ENCODE measurements at regions not wholly inside any gene's neighbourhood (a gene's known extent, or its start where the extent isn't known, plus 50 kb on each side); places are given as distances from the start of the nearest gene placed in this dataset.
"Not testable (repeated sequence)": the region's sequence is repeated elsewhere in the genome, so short reads cannot be mapped to it uniquely, and the experiment has no call there.

DNA sequence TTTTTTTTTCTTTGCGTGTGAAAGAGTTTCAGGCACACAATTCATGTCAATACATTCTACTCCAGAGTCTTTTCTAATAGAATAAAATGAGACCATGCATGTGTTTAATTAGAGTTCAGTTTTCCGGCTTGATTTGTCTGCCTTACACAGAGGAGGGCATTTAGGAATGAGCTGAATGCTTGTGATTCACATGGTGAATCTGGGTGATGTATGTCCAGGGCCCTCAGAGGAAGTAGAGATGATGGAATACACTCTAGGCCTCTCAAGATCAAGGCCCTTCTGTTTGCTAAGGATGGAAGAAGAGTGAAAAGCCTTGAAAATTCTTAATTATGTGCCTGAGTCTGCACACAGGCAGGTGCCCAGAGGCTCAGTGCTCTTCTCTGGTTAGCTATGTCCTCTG is 71.0 kb upstream of the CYRIA start:
- H3K36me3 ChIP-seq = no peaks in the 10 kb centered on the region
- H3K9me3 ChIP-seq (ENCODE audit: low read depth) = no peaks in the 10 kb centered on the region
- Mint-ChIP-seq H3K27me3 (ENCODE audit: insufficient read depth, low read depth) (peaks cover 2% of the 10 kb centered on the region), H3K4me3 (no peak overlapping the region), H3K27ac (no peak overlapping the region), H3K36me3 (no peaks in the 10 kb centered on the region), H3K9me3 (no peaks in the 10 kb centered on the region), H3K4me1 (peaks cover 9% of the 10 kb centered on the region)
- H3K27me3 ChIP-seq = no peaks in the 10 kb centered on the region
- H3F3A ChIP-seq (ENCODE audit: low read depth) = no peaks in the 10 kb centered on the region
- no peaks in the 10 kb centered on the region for H3K4me1 ChIP-seq
- no peak overlapping the region for H3K9ac ChIP-seq
- H3K79me2 ChIP-seq (ENCODE audit: low read depth) = no peaks in the 10 kb centered on the region
- DNase-seq (ENCODE audit: low spot score) = no peak
- no peak overlapping the region for H2AFZ ChIP-seq (replicated peaks)
- TF ChIP-seq EZH2 (IDR thresholded peaks at IDR 0.05) (no peak), EZH2phosphoT487 (IDR thresholded peaks at IDR 0.05) (no peak), CTCF (IDR thresholded peaks at IDR 0.05) (no peak)
- no peak overlapping the region for H3K4me2 ChIP-seq
- H3K27ac ChIP-seq = no peak overlapping the region
- no peak overlapping the region for H3K4me3 ChIP-seq
- H4K20me1 ChIP-seq (ENCODE audit: low read depth) = no peaks in the 10 kb centered on the region

DNA sequence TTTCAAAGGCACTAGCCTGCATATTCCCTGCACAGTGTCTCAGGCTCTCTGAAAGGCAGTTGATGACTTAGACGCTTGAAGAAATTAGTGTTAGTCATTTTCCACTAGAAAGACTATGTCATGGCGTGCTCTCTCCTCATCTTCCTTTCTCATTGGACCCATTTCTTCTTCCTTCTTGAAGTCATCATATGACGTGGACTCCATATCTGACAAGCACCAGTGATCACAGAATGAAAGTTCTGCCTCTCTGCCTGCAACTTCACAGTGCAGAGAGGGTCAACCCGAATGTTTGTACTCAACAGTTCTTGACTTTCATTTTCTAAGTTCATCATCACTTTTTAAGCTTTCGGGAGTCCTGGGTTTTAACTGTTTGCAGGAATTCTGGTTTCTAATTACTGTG is 63.7 kb upstream of the CYRIA start:
- H2AFZ ChIP-seq (replicated peaks) = no peak overlapping the region
- no peaks in the 10 kb centered on the region for H3F3A ChIP-seq (ENCODE audit: low read depth)
- H4K20me1 ChIP-seq (ENCODE audit: low read depth) = no peaks in the 10 kb centered on the region
- peaks cover 10% of the 10 kb centered on the region for H3K4me1 ChIP-seq
- Mint-ChIP-seq H3K4me1 (peaks cover 7% of the 10 kb centered on the region), H3K9me3 (no peaks in the 10 kb centered on the region), H3K27ac (no peak overlapping the region), H3K4me3 (no peak overlapping the region), H3K27me3 (ENCODE audit: insufficient read depth, low read depth) (no peaks in the 10 kb centered on the region), H3K36me3 (no peaks in the 10 kb centered on the region)
- no peak for TF ChIP-seq EZH2phosphoT487 (IDR thresholded peaks at IDR 0.05)
- no peak for TF ChIP-seq EZH2 (IDR thresholded peaks at IDR 0.05)
- no peak for TF ChIP-seq CTCF (IDR thresholded peaks at IDR 0.05)
- H3K36me3 ChIP-seq = no peaks in the 10 kb centered on the region
- H3K79me2 ChIP-seq (ENCODE audit: low read depth) = no peaks in the 10 kb centered on the region
- H3K27me3 ChIP-seq = no peaks in the 10 kb centered on the region
- H3K9ac ChIP-seq = no peak overlapping the region
- no peak overlapping the region for H3K27ac ChIP-seq
- DNase-seq (ENCODE audit: low spot score) = no peak
- H3K4me3 ChIP-seq = no peak overlapping the region
- H3K9me3 ChIP-seq (ENCODE audit: low read depth) = no peaks in the 10 kb centered on the region
- H3K4me2 ChIP-seq = no peak overlapping the region

DNA sequence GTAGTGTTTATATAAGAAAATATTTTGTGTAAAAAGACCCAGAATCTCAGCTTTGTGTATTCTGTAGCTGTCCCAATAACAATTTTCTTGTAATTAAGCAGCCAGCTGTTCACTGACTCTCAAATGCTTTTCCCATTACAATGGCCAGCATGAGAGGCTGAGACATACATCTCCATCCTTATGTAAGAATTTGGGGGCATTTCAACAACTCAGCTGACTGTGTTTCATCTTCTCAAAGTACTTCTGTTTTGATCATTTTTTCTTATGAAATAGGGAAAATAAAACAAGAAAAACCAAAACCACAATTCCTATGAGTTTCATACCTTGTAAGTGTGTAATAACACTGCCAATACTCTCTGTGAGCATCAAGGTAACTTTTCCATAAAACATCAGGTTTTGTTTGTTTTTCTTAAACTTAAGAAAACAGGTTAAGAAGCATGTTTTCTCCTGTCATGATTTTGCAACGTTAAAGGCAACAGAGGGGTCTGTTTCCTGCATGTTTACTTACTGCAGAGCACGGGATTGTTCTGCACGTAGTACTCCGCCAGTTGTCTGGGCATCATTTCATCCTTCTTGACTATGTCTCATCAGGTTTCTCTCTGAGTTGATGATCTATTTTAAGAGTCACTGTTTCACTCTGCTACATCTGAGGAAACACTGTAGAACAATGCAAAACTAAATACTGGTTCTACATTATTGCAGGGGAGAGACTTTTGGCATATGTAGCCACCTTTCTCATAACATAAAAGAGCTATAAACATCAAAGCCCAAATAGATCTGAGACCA is 62.9 kb upstream of the CYRIA start:
- H3K36me3 ChIP-seq = no peaks in the 10 kb centered on the region
- no peaks in the 10 kb centered on the region for H3K27me3 Mint-ChIP-seq (ENCODE audit: insufficient read depth, low read depth)
- peaks cover 7% of the 10 kb centered on the region for H3K4me1 Mint-ChIP-seq
- H3K27ac Mint-ChIP-seq = no peak overlapping the region
- H3K36me3 Mint-ChIP-seq = no peaks in the 10 kb centered on the region
- no peak for TF ChIP-seq EZH2 (IDR thresholded peaks at IDR 0.05)
- no peak for TF ChIP-seq EZH2phosphoT487 (IDR thresholded peaks at IDR 0.05)
- no peak for TF ChIP-seq CTCF (IDR thresholded peaks at IDR 0.05)
- no peak overlapping the region for H3K4me2 ChIP-seq
- H3K79me2 ChIP-seq (ENCODE audit: low read depth) = no peaks in the 10 kb centered on the region
- H3K9me3 ChIP-seq (ENCODE audit: low read depth) = no peaks in the 10 kb centered on the region
- H3K4me1 ChIP-seq = peaks cover 13% of the 10 kb centered on the region
- H3K27me3 ChIP-seq = no peaks in the 10 kb centered on the region
- H3K9ac ChIP-seq = no peak overlapping the region
- H3K4me3 ChIP-seq = no peak overlapping the region
- H3K4me3 Mint-ChIP-seq = no peak overlapping the region
- no peaks in the 10 kb centered on the region for H3F3A ChIP-seq (ENCODE audit: low read depth)
- H3K9me3 Mint-ChIP-seq = no peaks in the 10 kb centered on the region
- H4K20me1 ChIP-seq (ENCODE audit: low read depth) = no peaks in the 10 kb centered on the region
- DNase-seq (ENCODE audit: low spot score) = no peak
- no peak overlapping the region for H2AFZ ChIP-seq (replicated peaks)
- H3K27ac ChIP-seq = no peak overlapping the region

DNA sequence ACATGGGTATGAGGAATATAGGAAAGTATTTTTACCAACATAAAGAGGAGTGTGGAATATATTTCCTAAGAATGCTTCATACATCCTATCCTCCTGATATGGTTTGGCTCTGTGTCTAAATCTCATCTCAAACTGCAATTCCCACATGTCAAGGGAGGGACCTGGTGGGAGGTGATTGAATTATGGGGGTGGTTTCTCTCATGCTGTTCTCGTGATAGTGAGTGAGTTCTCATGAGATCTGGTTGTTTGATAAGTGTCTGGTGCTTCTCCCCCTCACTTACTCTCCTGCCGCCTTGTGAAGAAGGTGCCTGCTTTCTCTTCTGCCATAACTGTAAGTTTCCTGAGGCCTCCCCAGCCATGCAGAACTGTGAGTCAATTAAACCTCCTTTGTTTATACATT is 62.2 kb upstream of the CYRIA start:
- H3K36me3 ChIP-seq; H3K9me3 ChIP-seq (ENCODE audit: low read depth); H3K27me3 ChIP-seq; H3F3A ChIP-seq (ENCODE audit: low read depth); H3K4me2 ChIP-seq; H3K9me3 Mint-ChIP-seq; H3K9ac ChIP-seq; DNase-seq (ENCODE audit: low spot score); H3K27ac Mint-ChIP-seq; H3K4me3 Mint-ChIP-seq; H3K4me1 Mint-ChIP-seq; H2AFZ ChIP-seq (replicated peaks); H3K36me3 Mint-ChIP-seq; H3K4me3 ChIP-seq; H3K27ac ChIP-seq; H3K79me2 ChIP-seq (ENCODE audit: low read depth); H3K27me3 Mint-ChIP-seq (ENCODE audit: insufficient read depth, low read depth); H4K20me1 ChIP-seq (ENCODE audit: low read depth): not testable (repeated sequence)
- H3K4me1 ChIP-seq = peaks cover 13% of the 10 kb centered on the region

All from neural progenitor cell (in vitro differentiated cells).